Panc1 (cell line): ENCODE measurements at regions not wholly inside any gene's neighbourhood (a gene's known extent, or its start where the extent isn't known, plus 50 kb on each side); places are given as distances from the start of the nearest gene placed in this dataset.

Experiments used
- POLR2AphosphoS5 ChIP-seq: IDR thresholded peaks from 2 replicates; pipeline ENCODE4 v1.6.1; 2012; ENCODE audit warnings: mild to moderate bottlenecking, low read depth, low read length, moderate library complexity
- TCF7L2 ChIP-seq: IDR thresholded peaks from 2 replicates; pipeline ENCODE4 v1.6.1; 2011; ENCODE audit warnings: mild to moderate bottlenecking, low read depth, low read length, inconsistent platforms
- TF ChIP-seq, protein P1 (sequence below): fragments of 450-650 bp; IDR thresholded peaks from 2 replicates; pipeline ENCODE4 v1.5.1; 2017; ENCODE audit warnings: mild to moderate bottlenecking
- TF ChIP-seq, protein P2 (sequence below), 2 experiments: IDR thresholded peaks; 2 replicates each; pipeline ENCODE4 v1.6.1; 2011 to 2012; ENCODE audit warnings: low read depth in 2 of 2, control low read depth in 1 of 2, low read length in 1 of 2, mild to moderate bottlenecking in 1 of 2, moderate library complexity in 1 of 2; ENCODE audit not compliant: insufficient read depth in 1 of 2

DNA sequence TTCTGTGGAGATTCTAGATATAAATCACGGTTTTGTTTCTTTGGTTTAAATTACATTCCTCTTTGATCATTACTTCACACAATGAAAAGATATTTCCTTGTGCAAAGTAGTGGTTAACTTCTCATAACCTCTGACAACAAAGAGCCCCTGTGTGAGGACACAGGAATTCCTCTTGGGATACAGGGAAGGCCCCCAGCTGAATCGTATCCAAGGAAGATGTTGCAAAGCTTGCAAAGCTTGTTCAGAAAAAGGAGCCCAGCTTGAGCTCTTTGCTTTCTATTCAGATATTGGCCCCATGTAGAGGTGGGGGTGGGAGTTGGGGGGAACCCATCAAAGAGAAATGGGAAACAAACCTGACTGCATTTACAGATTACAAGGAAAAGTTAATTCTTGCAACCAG is 145.7 kb downstream of the RELL1 start:
- TF ChIP-seq, protein P1, sequence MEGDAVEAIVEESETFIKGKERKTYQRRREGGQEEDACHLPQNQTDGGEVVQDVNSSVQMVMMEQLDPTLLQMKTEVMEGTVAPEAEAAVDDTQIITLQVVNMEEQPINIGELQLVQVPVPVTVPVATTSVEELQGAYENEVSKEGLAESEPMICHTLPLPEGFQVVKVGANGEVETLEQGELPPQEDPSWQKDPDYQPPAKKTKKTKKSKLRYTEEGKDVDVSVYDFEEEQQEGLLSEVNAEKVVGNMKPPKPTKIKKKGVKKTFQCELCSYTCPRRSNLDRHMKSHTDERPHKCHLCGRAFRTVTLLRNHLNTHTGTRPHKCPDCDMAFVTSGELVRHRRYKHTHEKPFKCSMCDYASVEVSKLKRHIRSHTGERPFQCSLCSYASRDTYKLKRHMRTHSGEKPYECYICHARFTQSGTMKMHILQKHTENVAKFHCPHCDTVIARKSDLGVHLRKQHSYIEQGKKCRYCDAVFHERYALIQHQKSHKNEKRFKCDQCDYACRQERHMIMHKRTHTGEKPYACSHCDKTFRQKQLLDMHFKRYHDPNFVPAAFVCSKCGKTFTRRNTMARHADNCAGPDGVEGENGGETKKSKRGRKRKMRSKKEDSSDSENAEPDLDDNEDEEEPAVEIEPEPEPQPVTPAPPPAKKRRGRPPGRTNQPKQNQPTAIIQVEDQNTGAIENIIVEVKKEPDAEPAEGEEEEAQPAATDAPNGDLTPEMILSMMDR: no peak
- no peak for TF ChIP-seq TCF7L2
- TF ChIP-seq POLR2AphosphoS5: no peak
- TF ChIP-seq, protein P2, sequence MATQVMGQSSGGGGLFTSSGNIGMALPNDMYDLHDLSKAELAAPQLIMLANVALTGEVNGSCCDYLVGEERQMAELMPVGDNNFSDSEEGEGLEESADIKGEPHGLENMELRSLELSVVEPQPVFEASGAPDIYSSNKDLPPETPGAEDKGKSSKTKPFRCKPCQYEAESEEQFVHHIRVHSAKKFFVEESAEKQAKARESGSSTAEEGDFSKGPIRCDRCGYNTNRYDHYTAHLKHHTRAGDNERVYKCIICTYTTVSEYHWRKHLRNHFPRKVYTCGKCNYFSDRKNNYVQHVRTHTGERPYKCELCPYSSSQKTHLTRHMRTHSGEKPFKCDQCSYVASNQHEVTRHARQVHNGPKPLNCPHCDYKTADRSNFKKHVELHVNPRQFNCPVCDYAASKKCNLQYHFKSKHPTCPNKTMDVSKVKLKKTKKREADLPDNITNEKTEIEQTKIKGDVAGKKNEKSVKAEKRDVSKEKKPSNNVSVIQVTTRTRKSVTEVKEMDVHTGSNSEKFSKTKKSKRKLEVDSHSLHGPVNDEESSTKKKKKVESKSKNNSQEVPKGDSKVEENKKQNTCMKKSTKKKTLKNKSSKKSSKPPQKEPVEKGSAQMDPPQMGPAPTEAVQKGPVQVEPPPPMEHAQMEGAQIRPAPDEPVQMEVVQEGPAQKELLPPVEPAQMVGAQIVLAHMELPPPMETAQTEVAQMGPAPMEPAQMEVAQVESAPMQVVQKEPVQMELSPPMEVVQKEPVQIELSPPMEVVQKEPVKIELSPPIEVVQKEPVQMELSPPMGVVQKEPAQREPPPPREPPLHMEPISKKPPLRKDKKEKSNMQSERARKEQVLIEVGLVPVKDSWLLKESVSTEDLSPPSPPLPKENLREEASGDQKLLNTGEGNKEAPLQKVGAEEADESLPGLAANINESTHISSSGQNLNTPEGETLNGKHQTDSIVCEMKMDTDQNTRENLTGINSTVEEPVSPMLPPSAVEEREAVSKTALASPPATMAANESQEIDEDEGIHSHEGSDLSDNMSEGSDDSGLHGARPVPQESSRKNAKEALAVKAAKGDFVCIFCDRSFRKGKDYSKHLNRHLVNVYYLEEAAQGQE (IDR thresholded peaks at IDR 0.05; ENCODE audit: insufficient read depth in 1 of 2, low read depth in 2 of 2, low read length in 1 of 2): no peak
